Trophoblast cell (in vitro differentiated cells and primary cell): ENCODE measurements at regions not wholly inside any gene's neighbourhood (a gene's known extent, or its start where the extent isn't known, plus 50 kb on each side); places are given as distances from the start of the nearest gene placed in this dataset.

Experiments
- DNase-seq, 2 donors: peaks; one replicate each; pipeline ENCODE4 v3.0.0-alpha.2; 2016
- H2AFZ ChIP-seq: 2 replicates; pipeline ENCODE4 v1.6.1; 2013; ENCODE audit warnings: low read length, moderate library complexity, mild to moderate bottlenecking; ENCODE audit not compliant: insufficient read depth, poor library complexity
- H2AK5ac ChIP-seq: 2 replicates; pipeline ENCODE4 v1.6.1; 2013; ENCODE audit warnings: mild to moderate bottlenecking, low read length
- H2BK120ac ChIP-seq: 2 replicates; pipeline ENCODE4 v1.6.1; 2013; ENCODE audit warnings: low read length, mild to moderate bottlenecking, moderate library complexity; ENCODE audit not compliant: insufficient read depth, poor library complexity
- H2BK12ac ChIP-seq: 2 replicates; pipeline ENCODE4 v1.6.1; 2013; ENCODE audit warnings: mild to moderate bottlenecking, low read length, moderate library complexity
- H2BK5ac ChIP-seq: 2 replicates; pipeline ENCODE4 v1.6.1; 2013; ENCODE audit warnings: low read length, low read depth, moderate library complexity, mild to moderate bottlenecking; ENCODE audit not compliant: poor library complexity
- H3K14ac ChIP-seq: 2 replicates; pipeline ENCODE4 v1.6.1; 2013; ENCODE audit warnings: mild to moderate bottlenecking, low read length
- H3K18ac ChIP-seq: 2 replicates; pipeline ENCODE4 v1.6.1; 2013; ENCODE audit warnings: mild to moderate bottlenecking, low read length
- H3K23ac ChIP-seq: 2 replicates; pipeline ENCODE4 v1.6.1; 2013; ENCODE audit warnings: low read length
- H3K27ac ChIP-seq: 2 replicates; pipeline ENCODE4 v1.5.1; 2013; ENCODE audit warnings: low read depth, mild to moderate bottlenecking, inconsistent platforms, low read length, moderate library complexity
- H3K27me3 ChIP-seq: 2 replicates; pipeline ENCODE4 v1.6.1; 2013; ENCODE audit warnings: inconsistent platforms, mild to moderate bottlenecking, low read length, moderate library complexity; ENCODE audit not compliant: insufficient read depth
- H3K36me3 ChIP-seq, 2 experiments: 1 replicate in 1 of 2; 2 replicates in 1 of 2; pipeline ENCODE4 v1.6.1; 2013; ENCODE audit warnings: low read length in 2 of 2, mild to moderate bottlenecking in 2 of 2, moderate library complexity in 1 of 2; ENCODE audit not compliant: insufficient read depth in 2 of 2, control insufficient read depth in 1 of 2
- H3K4ac ChIP-seq: 2 replicates; pipeline ENCODE4 v1.6.1; 2013; ENCODE audit warnings: low read depth, mild to moderate bottlenecking, low read length, moderate library complexity
- H3K4me1 ChIP-seq, 2 experiments: 1 replicate in 1 of 2; 2 replicates in 1 of 2; pipeline ENCODE4 v1.6.1; 2013; ENCODE audit warnings: low read length in 2 of 2, mild to moderate bottlenecking in 2 of 2, moderate library complexity in 1 of 2; ENCODE audit not compliant: insufficient read depth in 2 of 2, control insufficient read depth in 1 of 2
- H3K4me2 ChIP-seq: 2 replicates; pipeline ENCODE4 v1.6.1; 2013; ENCODE audit warnings: inconsistent platforms, mild to moderate bottlenecking, low read length, moderate library complexity
- H3K4me3 ChIP-seq: 2 replicates; pipeline ENCODE4 v1.5.1; 2013; ENCODE audit warnings: mild to moderate bottlenecking, low read depth, low read length, inconsistent platforms
- H3K79me1 ChIP-seq: one replicate; pipeline ENCODE4 v1.6.1; 2013; ENCODE audit warnings: low read length
- H3K79me2 ChIP-seq: 2 replicates; pipeline ENCODE4 v1.6.1; 2013; ENCODE audit warnings: low read length, mild to moderate bottlenecking; ENCODE audit not compliant: control insufficient read depth, insufficient read depth, poor library complexity
- H3K9ac ChIP-seq: 2 replicates; pipeline ENCODE4 v1.6.1; 2013; ENCODE audit warnings: mild to moderate bottlenecking, low read length
- H3K9me3 ChIP-seq: 2 replicates; pipeline ENCODE4 v1.6.1; 2013; ENCODE audit warnings: low read depth, mild to moderate bottlenecking, control low read depth, inconsistent platforms, low read length; ENCODE audit not compliant: insufficient read depth
- H4K12ac ChIP-seq: 2 replicates; pipeline ENCODE4 v1.6.1; 2013; ENCODE audit warnings: low read depth, mild to moderate bottlenecking, low read length, moderate library complexity
- H4K8ac ChIP-seq: 2 replicates; pipeline ENCODE4 v1.6.1; 2013; ENCODE audit warnings: low read depth, mild to moderate bottlenecking, low read length, moderate library complexity
- H4K91ac ChIP-seq: one replicate; pipeline ENCODE4 v1.6.1; 2013; ENCODE audit warnings: low read depth, mild to moderate bottlenecking, low read length, moderate library complexity
- WGBS: extraction: QIAGEN DNeasy Blood & Tissue Kit; methylation state at CpG from one replicate; pipeline ENCODE4 v1.1.7; 2013; ENCODE audit warnings: missing lambda C conversion rate; ENCODE audit not compliant: insufficient read length, insufficient coverage; ENCODE audit errors: extremely low coverage; 5-methylcytosine and 5-hydroxymethylcytosine counted together

DNA sequence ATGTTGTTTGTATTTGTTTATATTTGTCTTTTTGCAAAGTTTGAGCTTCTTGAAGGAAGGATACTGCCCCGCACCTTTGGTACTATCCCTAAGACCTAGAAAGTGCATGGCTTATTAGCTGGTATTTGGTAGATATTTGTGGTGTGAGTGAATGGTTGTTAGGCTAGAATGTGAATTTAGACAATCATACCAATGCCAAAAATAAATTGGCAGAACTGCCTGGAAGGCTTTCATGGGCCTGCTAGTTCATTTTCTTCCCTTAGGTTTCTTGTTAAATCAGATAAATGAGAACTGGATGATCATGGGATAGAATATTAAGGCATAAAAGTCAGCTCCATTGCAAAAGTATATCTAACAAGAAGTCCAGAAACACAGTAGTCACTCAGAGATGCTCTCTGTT lies 147.5 kb upstream of the TSLP start:
- DNase-seq = no peak
- Histone ChIP-seq H3K79me1 (no peaks in the 10 kb centered on the region), H3K4me2 (no peak overlapping the region)

DNA sequence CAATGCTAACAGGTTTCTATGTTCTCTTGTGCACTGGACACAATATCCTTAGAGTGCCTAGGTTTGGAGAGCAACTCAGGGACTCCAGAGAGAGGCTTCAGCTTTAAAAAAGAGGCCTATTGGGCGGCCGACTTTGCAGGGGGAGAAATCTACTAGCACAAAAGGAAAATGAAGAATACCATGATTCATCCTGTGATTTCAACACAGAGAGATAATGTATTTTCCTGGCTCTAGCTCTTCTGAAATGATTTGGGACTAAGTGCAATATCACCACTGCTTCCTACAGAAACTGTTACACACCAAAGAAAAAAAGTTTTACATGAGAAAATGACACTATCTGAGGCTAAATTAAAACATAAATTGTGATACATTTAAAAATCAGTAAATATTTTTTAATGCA lies 146.1 kb upstream of the TSLP start:
- H2AK5ac ChIP-seq = no peak overlapping the region
- no peak overlapping the region for H2BK120ac ChIP-seq
- no peak overlapping the region for H3K23ac ChIP-seq

More for the DNA sequence above, 147.5 kb upstream of the TSLP start:
- H3K36me3 ChIP-seq = no peaks in the 10 kb centered on the region
- H3K4ac ChIP-seq = no peak overlapping the region
- H3K9ac ChIP-seq = no peak overlapping the region
- no peak overlapping the region for H3K4me3 ChIP-seq
- H3K18ac ChIP-seq = no peak overlapping the region
- H3K4me1 ChIP-seq = peaks cover 0 to 3% of the 10 kb centered on the region in 2 experiments
- no peak overlapping the region for H4K8ac ChIP-seq
- no peaks in the 10 kb centered on the region for H3K27me3 ChIP-seq
- no peak overlapping the region for H2BK5ac ChIP-seq
- no CpG with 5 or more reads among the region's 1 CpG for WGBS
- no peak overlapping the region for H3K23ac ChIP-seq
- no peak overlapping the region for H3K27ac ChIP-seq
- no peak overlapping the region for H2BK12ac ChIP-seq
- no peak overlapping the region for H4K12ac ChIP-seq
- H4K91ac ChIP-seq = no peak overlapping the region
- H3K79me2 ChIP-seq = no peaks in the 10 kb centered on the region
- H2AFZ ChIP-seq = no peak overlapping the region
- no peak overlapping the region for H3K14ac ChIP-seq
- H2BK120ac ChIP-seq = no peak overlapping the region
- H3K9me3 ChIP-seq = no peaks in the 10 kb centered on the region
- H2AK5ac ChIP-seq = no peak overlapping the region

DNA sequence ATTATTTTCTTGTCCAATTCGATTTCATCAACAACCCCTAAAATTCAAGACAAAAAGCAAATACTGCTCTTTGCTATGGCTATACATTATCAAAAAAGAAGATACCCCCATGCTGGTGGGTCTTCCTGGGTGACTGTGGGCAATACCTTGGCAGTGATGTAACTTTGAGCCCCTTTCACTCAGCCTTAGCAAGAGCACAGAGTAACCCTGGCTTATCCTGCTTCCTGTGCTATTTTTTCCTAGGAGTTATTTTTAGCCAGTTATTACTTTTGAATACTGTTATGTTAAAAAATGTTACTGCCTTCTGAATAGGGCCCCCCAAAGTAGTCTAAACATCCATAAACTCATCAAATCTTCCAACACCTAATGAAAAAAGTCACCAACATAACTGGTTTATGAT lies 145.6 kb upstream of the TSLP start:
- Histone ChIP-seq H2BK120ac (no peak overlapping the region), H4K12ac (no peak overlapping the region), H3K9ac (no peak overlapping the region), H4K91ac (no peak overlapping the region), H2AFZ (no peak overlapping the region), H2BK5ac (no peak overlapping the region), H3K79me1 (no peaks in the 10 kb centered on the region), H3K18ac (no peak overlapping the region), H3K79me2 (no peaks in the 10 kb centered on the region), H4K8ac (no peak overlapping the region), H3K36me3 (no peaks in the 10 kb centered on the region), H2BK12ac (no peak overlapping the region), H3K23ac (no peak overlapping the region), H3K4me2 (no peak overlapping the region), H3K4me1 (no peaks in the 10 kb centered on the region), H2AK5ac (no peak overlapping the region), H3K14ac (no peak overlapping the region), H3K4me3 (no peak overlapping the region), H3K4ac (no peak overlapping the region), H3K9me3 (no peaks in the 10 kb centered on the region), H3K27me3 (no peaks in the 10 kb centered on the region), H3K27ac (no peak overlapping the region)
- WGBS = no CpG with 5 or more reads among the region's 1 CpG
- DNase-seq = no peak

More for the DNA sequence above, 146.1 kb upstream of the TSLP start:
- H3K14ac ChIP-seq = no peak overlapping the region
- H3K36me3 ChIP-seq = no peaks in the 10 kb centered on the region
- WGBS = no CpG with 5 or more reads among the region's 2 CpGs
- H2BK5ac ChIP-seq = no peak overlapping the region
- no peaks in the 10 kb centered on the region for H3K79me2 ChIP-seq
- H2AFZ ChIP-seq = no peak overlapping the region
- H3K4ac ChIP-seq = no peak overlapping the region
- no peaks in the 10 kb centered on the region for H3K4me1 ChIP-seq
- no peak overlapping the region for H3K18ac ChIP-seq
- H4K8ac ChIP-seq = no peak overlapping the region
- no peak overlapping the region for H3K9ac ChIP-seq
- H3K4me3 ChIP-seq = no peak overlapping the region
- no peaks in the 10 kb centered on the region for H3K79me1 ChIP-seq
- no peak overlapping the region for H2BK12ac ChIP-seq
- no peaks in the 10 kb centered on the region for H3K9me3 ChIP-seq
- no peak overlapping the region for H4K12ac ChIP-seq
- no peaks in the 10 kb centered on the region for H3K27me3 ChIP-seq
- no peak overlapping the region for H3K4me2 ChIP-seq
- H4K91ac ChIP-seq = no peak overlapping the region
- DNase-seq = no peak
- no peak overlapping the region for H3K27ac ChIP-seq

DNA sequence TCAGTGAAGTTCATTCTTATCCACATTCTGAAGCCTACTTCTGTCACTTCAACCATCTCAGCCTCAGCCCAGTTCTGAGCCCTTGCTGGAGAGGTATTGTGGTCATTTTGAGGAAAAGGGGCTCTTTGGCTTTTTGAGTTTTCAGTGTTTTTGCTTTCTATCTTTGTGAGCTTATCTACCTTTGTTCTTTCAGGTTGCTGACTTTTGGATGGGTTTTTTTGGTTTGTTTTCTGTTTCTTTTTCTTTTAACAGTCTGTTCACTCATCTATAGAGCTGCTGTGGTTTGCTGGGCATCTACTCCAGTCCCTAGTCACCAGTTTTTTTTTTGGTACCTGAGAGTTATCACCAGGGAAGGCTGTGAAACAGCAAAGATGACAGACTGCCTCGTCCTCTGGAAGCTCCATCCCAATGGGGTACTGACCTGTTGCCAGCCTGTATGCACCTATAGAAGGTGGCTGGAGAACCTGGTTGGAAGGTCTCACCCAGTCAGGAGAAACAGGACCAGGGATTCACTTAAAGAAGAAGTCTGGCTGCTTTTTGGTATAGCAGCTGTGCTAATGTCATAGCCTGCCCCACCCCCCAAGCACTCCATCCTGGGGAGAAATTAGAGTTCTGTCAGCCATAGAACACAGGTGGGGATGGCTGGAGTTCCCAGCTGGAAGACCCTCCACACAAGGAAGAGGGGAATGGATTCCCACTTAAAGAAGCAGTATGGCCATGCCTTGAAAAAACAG lies 138.6 kb upstream of the TSLP start:
- Histone ChIP-seq H2BK12ac (no peak overlapping the region), H3K14ac (no peak overlapping the region), H3K27ac (no peak overlapping the region), H3K4ac (no peak overlapping the region), H3K9me3 (peaks cover 5% of the 10 kb centered on the region), H3K9ac (no peak overlapping the region), H4K8ac (no peak overlapping the region), H3K4me1 (no peaks in the 10 kb centered on the region), H3K79me2 (no peaks in the 10 kb centered on the region), H4K12ac (no peak overlapping the region), H2BK5ac (no peak overlapping the region), H4K91ac (no peak overlapping the region), H3K36me3 (no peaks in the 10 kb centered on the region), H3K79me1 (no peaks in the 10 kb centered on the region), H3K18ac (no peak overlapping the region), H3K23ac (no peak overlapping the region), H2AFZ (no peak overlapping the region), H2AK5ac (no peak overlapping the region), H3K4me3 (no peak overlapping the region), H3K4me2 (no peak overlapping the region), H2BK120ac (no peak overlapping the region), H3K27me3 (peaks cover 1% of the 10 kb centered on the region)
- DNase-seq = no peak
- WGBS = no CpG with 5 or more reads among the region's 1 CpG
